NT2/D1 (cell line): ENCODE measurements at regions not wholly inside any gene's neighbourhood (a gene's known extent, or its start where the extent isn't known, plus 50 kb on each side); places are given as distances from the start of the nearest gene placed in this dataset.
"Not testable (repeated sequence)": the region's sequence is repeated elsewhere in the genome, so short reads cannot be mapped to it uniquely, and the experiment has no call there.

Source experiments
- DNase-seq: peaks from one replicate; pipeline ENCODE4 v3.0.0-alpha.2; 2011; ENCODE audit warnings: low read depth, low spot score
- H3K27me3 ChIP-seq: 2 replicates; pipeline ENCODE4 v1.6.0; 2011; ENCODE audit warnings: mild to moderate bottlenecking; ENCODE audit not compliant: insufficient read length, insufficient read depth
- H3K36me3 ChIP-seq: 2 replicates; pipeline ENCODE4 v1.6.1; 2011; ENCODE audit warnings: mild to moderate bottlenecking, low read length, mixed read lengths; ENCODE audit not compliant: insufficient read depth, insufficient read length
- H3K4me1 ChIP-seq: 2 replicates; pipeline ENCODE4 v1.5.1; 2011; ENCODE audit not compliant: insufficient read depth, insufficient read length
- H3K4me3 ChIP-seq: 2 replicates; pipeline ENCODE4 v1.5.1; 2011; ENCODE audit warnings: low read depth; ENCODE audit not compliant: insufficient read length
- H3K9ac ChIP-seq: 2 replicates; pipeline ENCODE4 v1.6.0; 2011; ENCODE audit warnings: low read depth; ENCODE audit not compliant: insufficient read length
- H3K9me3 ChIP-seq: 2 replicates; pipeline ENCODE4 v1.5.1; 2011; ENCODE audit warnings: mild to moderate bottlenecking, low read length; ENCODE audit not compliant: insufficient read depth
- SUZ12 ChIP-seq: IDR thresholded peaks from 2 replicates; pipeline ENCODE4 v1.6.1; 2011; ENCODE audit not compliant: insufficient read length, insufficient read depth; ENCODE audit errors: extremely low read depth
- YY1 ChIP-seq: IDR thresholded peaks from 2 replicates; pipeline ENCODE4 v1.6.1; 2011; ENCODE audit not compliant: insufficient read length, insufficient read depth
- ZNF274 ChIP-seq: IDR thresholded peaks from 2 replicates; pipeline ENCODE4 v1.6.1; 2011; ENCODE audit warnings: mild to moderate bottlenecking, low read depth, low read length

DNA sequence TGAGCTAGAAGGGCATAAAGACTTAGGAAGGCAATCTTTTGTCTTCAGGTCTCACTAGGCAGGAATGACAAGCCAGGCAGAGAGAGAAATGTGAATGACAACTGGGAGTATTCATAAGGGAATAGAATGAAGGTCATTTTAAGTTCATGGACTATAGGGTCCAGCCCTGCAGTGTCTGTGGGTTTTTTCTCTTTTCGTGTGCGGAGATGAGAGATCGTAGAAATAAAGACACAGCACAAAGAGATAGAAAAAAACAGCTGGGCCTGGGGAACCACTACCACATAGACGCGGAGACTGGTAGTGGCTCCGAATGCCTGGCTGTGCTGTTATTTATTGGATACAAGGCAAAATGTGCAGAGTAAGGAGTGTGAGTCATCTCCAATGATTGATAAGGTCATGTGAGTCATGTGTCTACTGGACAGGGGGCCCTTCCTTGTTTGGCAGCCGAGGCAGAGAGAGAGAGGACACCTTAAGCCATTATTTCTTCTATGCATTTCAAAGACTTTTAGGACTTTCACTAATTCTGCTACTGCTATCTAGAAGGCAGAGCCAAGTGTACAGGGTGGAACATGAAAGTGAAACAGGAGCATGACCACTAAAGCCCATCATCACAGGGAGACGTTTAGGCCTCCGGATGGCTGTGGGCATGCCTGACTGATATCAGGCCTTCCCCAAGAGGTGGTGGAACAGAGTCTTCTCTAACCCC is 921.8 kb upstream of the PCDH10 start:
- Histone ChIP-seq H3K36me3 (no peaks in the 10 kb centered on the region), H3K4me1 (no peaks in the 10 kb centered on the region), H3K27me3 (no peaks in the 10 kb centered on the region), H3K4me3 (no peak overlapping the region), H3K9ac (no peak overlapping the region), H3K9me3 (peaks cover 26% of the 10 kb centered on the region; the same call in 1 of the 2 replicates)
- TF ChIP-seq SUZ12: no peak
- TF ChIP-seq YY1: no peak
- no peak for TF ChIP-seq ZNF274
- no peak for DNase-seq

- H3K4me1 ChIP-seq, H3K9ac ChIP-seq, H3K27me3 ChIP-seq, H3K36me3 ChIP-seq, H3K4me3 ChIP-seq: not testable (repeated sequence)
- DNase-seq: peak; percentile 51
- peaks cover 22% of the 10 kb centered on the region; the same call in 1 of the 2 replicates for H3K9me3 ChIP-seq
Observed at GRCh38 chr4:132227857-132228165, 921.3 kb upstream of the PCDH10 start.

- DNase-seq: no peak
- Histone ChIP-seq H3K9ac (no peak overlapping the region), H3K4me3 (no peak overlapping the region), H3K36me3 (no peaks in the 10 kb centered on the region), H3K9me3 (peaks cover 13% of the 10 kb centered on the region; the same call in 1 of the 2 replicates), H3K27me3 (no peaks in the 10 kb centered on the region), H3K4me1 (no peaks in the 10 kb centered on the region)
- TF ChIP-seq ZNF274 (no peak), YY1 (no peak), SUZ12 (no peak)
Observed at GRCh38 chr4:132228676-132229075, 920.4 kb upstream of the PCDH10 start.

GRCh38 chr4:132230025-132230424 is 919.1 kb upstream of the PCDH10 start:
- Histone ChIP-seq H3K36me3 (no peaks in the 10 kb centered on the region), H3K9ac (no peak overlapping the region), H3K4me3 (no peak overlapping the region), H3K9me3 (peaks cover 11% of the 10 kb centered on the region; the same call in 1 of the 2 replicates), H3K4me1 (no peaks in the 10 kb centered on the region), H3K27me3 (no peaks in the 10 kb centered on the region)
- DNase-seq: no peak
- no peak for TF ChIP-seq YY1
- TF ChIP-seq ZNF274: no peak
- TF ChIP-seq SUZ12: no peak

DNA sequence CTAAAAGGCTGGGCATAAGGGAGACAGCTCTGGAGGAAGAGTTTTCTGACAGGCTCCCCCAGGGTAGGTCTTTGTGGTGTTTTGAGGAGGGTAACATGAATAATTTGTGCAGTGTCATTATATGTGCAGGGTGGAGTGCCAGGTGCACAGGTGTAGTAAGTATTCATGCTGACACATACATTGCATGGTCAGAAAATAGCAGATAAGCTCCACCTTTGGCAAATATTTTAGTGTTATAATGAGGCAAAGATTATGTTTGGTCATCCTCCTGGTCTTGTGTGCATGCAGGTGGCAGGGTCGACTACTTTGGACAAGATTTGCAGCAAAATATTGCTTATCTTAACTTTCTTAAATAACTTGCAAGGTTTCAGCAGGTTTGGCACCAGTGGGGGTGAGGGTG is 910.4 kb upstream of the PCDH10 start:
- Histone ChIP-seq H3K4me1 (no peaks in the 10 kb centered on the region), H3K9ac (no peak overlapping the region), H3K27me3 (no peaks in the 10 kb centered on the region), H3K9me3 (no peaks in the 10 kb centered on the region), H3K4me3 (no peak overlapping the region), H3K36me3 (no peaks in the 10 kb centered on the region)
- no peak for DNase-seq
- TF ChIP-seq YY1 (no peak), SUZ12 (no peak), ZNF274 (no peak)

DNA sequence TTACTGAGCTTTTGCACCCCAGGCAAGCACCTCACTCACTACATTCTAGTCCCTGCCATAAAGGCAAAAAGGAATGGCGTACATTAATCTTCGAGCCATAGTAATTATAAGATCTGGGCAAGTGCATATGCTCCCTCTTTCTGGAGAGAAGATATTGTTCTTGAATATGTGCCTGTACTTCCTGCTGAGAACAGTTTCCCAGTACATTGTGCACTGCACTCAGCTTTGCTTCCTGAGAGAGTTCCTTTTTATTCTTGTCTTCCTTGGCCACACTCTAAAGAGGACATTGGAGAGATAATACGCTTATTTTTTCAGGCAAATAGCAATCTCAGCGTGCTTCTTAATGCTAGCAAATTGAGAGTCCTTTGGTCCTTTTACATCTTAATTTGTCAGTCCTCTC is 909.0 kb upstream of the PCDH10 start:
- no peak overlapping the region for H3K4me3 ChIP-seq
- no peaks in the 10 kb centered on the region for H3K36me3 ChIP-seq
- DNase-seq: no peak
- no peak overlapping the region for H3K9ac ChIP-seq
- no peak for TF ChIP-seq ZNF274
- no peak for TF ChIP-seq SUZ12
- no peak for TF ChIP-seq YY1
- H3K4me1 ChIP-seq: no peaks in the 10 kb centered on the region
- no peaks in the 10 kb centered on the region for H3K9me3 ChIP-seq
- H3K27me3 ChIP-seq: no peaks in the 10 kb centered on the region

- no peak for DNase-seq
- Histone ChIP-seq H3K4me3 (no peak overlapping the region), H3K36me3 (no peaks in the 10 kb centered on the region), H3K9ac (no peak overlapping the region), H3K4me1 (no peaks in the 10 kb centered on the region), H3K9me3 (no peaks in the 10 kb centered on the region), H3K27me3 (no peaks in the 10 kb centered on the region)
- TF ChIP-seq SUZ12: no peak
- TF ChIP-seq YY1: no peak
- no peak for TF ChIP-seq ZNF274
Observed at GRCh38 chr4:132245319-132245718, 903.8 kb upstream of the PCDH10 start.

DNA sequence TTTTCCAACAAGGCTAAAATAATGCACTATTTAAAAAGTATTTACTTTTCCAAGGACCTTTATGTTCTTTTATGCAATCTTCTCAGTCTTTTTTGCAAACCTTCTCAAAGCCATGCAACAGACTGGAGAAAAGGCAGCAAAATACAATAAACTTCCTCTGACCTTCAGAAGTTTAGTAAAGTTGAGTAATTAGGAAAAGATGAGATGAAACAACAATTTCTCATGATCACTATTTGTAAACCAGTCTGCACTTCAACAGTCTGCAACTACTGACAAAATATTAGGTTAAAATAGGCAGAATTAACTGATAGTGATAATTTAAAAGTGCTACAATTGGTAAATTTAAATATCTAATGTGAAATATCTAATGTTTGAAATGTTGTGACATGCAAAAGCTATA is 884.9 kb upstream of the PCDH10 start:
- no peaks in the 10 kb centered on the region for H3K27me3 ChIP-seq
- no peaks in the 10 kb centered on the region for H3K9me3 ChIP-seq
- H3K4me3 ChIP-seq: no peak overlapping the region
- no peaks in the 10 kb centered on the region for H3K36me3 ChIP-seq
- no peak for DNase-seq
- no peak overlapping the region for H3K9ac ChIP-seq
- TF ChIP-seq SUZ12 (no peak), YY1 (no peak), ZNF274 (no peak)
- H3K4me1 ChIP-seq: no peaks in the 10 kb centered on the region
